ENCODE measurements at regions not wholly inside any gene's neighbourhood (a gene's known extent, or its start where the extent isn't known, plus 50 kb on each side); places are given as distances from the start of the nearest gene placed in this dataset.

- CTCF ChIA-PET, result interaction anchor here (0.7 to 2.5 kb wide), 3 partner anchors 11 to 15 kb away, joined by 3 to 6 read pairs (median 3); no protein-coding TSS in a partner anchor
- DNase-seq (ENCODE audit: extremely low spot score), result no peak
- TF ChIP-seq CTCF (IDR thresholded peaks at IDR 0.05; ENCODE audit: control extremely low read depth, extremely low read depth, low read depth, missing control alignments), result no peak
- POLR2A ChIA-PET, result no interaction called here
These were observed 877.6 kb downstream of the SLC4A3 start for GRCh38 chr2:220504938-220505503.

GRCh38 chr2:220506466-220506865 lies 879.0 kb downstream of the SLC4A3 start:
- ChIA-PET POLR2A (no interaction called here), CTCF (interaction anchor here (1.0 to 2.5 kb wide), 2 partner anchors 13 to 17 kb away, joined by 3 to 6 read pairs; no protein-coding TSS in a partner anchor)
- no peak for DNase-seq (ENCODE audit: extremely low spot score)
- TF ChIP-seq CTCF (IDR thresholded peaks at IDR 0.05; ENCODE audit: control extremely low read depth, extremely low read depth, low read depth, missing control alignments), result no peak

- POLR2A ChIA-PET, result no interaction called here
- TF ChIP-seq CTCF (IDR thresholded peaks at IDR 0.05; ENCODE audit: control extremely low read depth, extremely low read depth, low read depth, missing control alignments), result no peak
- CTCF ChIA-PET, result no interaction called here
- DNase-seq (ENCODE audit: extremely low spot score), result no peak
These were observed 881.8 kb downstream of the SLC4A3 start for GRCh38 chr2:220509096-220509757.

GRCh38 chr2:220509966-220510365 lies 882.5 kb downstream of the SLC4A3 start:
- DNase-seq (ENCODE audit: extremely low spot score), result no peak
- POLR2A ChIA-PET, result no interaction called here
- TF ChIP-seq CTCF (IDR thresholded peaks at IDR 0.05; ENCODE audit: control extremely low read depth, extremely low read depth, low read depth, missing control alignments), result no peak
- CTCF ChIA-PET, result no interaction called here

GRCh38 chr2:220510668-220511067 lies 883.2 kb downstream of the SLC4A3 start:
- POLR2A ChIA-PET, result no interaction called here
- TF ChIP-seq CTCF (IDR thresholded peaks at IDR 0.05; ENCODE audit: control extremely low read depth, extremely low read depth, low read depth, missing control alignments), result no peak
- CTCF ChIA-PET, result no interaction called here
- no peak for DNase-seq (ENCODE audit: extremely low spot score)

- TF ChIP-seq CTCF (IDR thresholded peaks at IDR 0.05; ENCODE audit: control extremely low read depth, extremely low read depth, low read depth, missing control alignments), result no peak
- CTCF ChIA-PET, result interaction anchor here (1.5 kb wide), 1 partner anchor 12 kb away, joined by 4 read pairs; no protein-coding TSS in a partner anchor
- no peak for DNase-seq (ENCODE audit: extremely low spot score)
- POLR2A ChIA-PET, result no interaction called here
These were observed 885.0 kb downstream of the SLC4A3 start for GRCh38 chr2:220512419-220512818.

Measured in GM10248 (cell line).